ENCODE measurements at regions not wholly inside any gene's neighbourhood (a gene's known extent, or its start where the extent isn't known, plus 50 kb on each side); places are given as distances from the start of the nearest gene placed in this dataset.
A peak's percentile ranks its signal among the peaks of the same experiment; 100 is the strongest.

DNA sequence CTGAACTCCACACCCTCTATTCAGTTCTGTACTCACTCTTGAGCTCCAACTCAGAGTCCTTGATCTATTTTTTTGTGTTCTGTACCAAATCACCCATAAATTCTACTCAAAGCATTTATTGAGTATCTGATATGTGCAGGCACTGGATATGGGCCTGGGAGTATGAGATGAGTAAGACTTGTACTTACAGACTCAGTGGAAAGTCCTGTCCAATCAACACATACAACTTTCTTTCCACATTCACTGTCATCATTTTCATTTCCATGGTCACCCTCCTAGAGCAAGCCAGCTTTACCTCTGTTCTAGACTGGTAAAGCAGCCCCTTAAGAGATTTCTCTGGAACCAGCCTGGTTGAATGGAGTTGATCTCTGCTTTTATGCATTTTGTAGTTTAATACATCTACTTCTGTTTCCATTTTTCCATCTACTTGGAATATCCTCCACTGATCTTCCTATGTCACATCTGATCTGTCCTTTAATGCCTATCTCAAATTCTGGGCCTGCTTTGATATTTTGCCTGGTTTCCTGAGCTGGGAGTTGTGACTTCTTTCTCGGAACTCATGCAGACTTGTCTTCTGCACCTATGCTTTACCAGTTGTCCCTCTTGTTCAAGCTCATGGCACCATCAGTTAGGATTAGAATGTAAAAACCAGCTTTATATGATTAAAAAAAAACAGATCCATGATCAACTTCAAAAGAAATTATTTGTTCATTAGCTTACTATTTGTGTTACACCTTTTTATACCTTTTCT, 96.9 kb upstream of the GLS start:
- DNase-seq (ENCODE audit: low read depth) = no peak

DNA sequence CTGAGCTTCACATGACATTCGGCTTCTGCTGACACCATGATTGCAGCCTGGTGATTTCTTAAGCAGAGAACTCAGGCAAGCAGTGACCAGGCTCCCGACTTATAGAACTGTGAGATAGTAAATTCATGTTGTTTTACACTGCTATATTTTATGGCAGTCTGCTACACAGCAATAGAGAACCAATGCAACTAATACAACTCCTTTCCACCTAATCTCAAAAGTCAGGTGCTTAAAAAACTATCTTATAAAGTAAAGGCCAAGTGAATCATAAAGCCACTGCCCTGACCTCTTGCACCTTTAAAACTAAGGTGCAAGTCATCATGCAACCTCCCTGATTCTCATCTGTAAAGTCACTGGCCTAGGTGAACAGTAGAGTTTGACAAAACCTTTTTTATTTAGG, 95.3 kb upstream of the GLS start:
- DNase-seq (ENCODE audit: low read depth) = no peak

- no peak for DNase-seq (ENCODE audit: low read depth)
Observed at GRCh38 chr2:190786404-190787166, 94.0 kb upstream of the GLS start.

DNA sequence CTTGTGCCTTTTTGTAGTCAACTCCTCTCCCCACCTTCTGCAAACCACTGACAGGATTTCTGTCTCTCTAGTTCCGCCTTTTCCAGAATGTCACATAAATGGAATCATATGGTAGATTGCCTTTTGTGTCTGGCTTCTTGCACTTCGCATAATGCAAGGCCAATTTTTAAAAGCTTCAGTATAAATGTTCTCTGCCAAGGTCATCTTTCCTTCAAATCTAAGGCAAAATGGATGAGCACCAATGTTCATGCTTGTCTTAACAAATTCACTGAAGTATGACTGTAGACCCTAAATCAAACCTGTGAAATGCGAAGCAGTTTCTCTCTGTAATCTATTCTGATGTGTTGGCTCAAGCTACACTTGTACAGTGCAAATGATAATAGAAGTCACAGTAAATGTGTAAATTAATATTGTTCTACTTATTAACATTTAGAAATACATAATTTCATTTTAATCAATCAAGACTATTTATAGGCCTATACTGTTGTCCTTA, 92.8 kb upstream of the GLS start:
- DNase-seq (ENCODE audit: low read depth) = no peak

GRCh38 chr2:190789074-190790004, 91.3 kb upstream of the GLS start:
- DNase-seq (ENCODE audit: low read depth) = no peak

DNA sequence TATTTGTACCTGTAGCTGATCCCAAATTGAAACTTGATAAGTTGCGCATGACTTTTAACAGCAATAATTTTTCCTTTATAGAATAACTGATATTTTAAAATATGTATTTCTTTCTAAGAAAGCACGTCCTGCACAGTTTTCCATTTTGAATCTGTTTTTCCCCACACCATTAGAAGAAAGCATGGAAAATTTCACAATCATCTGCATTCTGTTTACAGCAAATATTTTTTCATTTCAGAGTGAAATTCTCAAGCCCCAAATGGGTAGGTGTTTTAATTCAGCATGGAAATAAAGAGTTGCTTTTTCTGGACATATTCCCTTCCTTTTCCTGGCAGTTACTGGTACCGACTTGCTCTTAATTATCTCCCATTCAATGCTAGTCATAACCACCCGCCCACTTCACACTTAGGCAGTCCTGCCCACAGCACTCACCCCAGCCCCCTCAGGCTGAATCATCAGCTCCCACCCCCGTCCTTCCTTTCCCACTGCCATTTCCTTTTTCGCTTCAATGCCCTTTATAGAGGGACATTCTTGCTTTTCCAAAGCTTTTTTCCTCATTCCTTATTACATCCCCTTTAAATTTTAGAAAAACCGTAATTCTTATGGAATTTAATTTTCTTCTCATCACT, 89.2 kb upstream of the GLS start:
- DNase-seq (ENCODE audit: low read depth) = peak; percentile 43

GRCh38 chr2:190791976-190792575, 88.5 kb upstream of the GLS start:
- no peak for DNase-seq (ENCODE audit: low read depth)

DNA sequence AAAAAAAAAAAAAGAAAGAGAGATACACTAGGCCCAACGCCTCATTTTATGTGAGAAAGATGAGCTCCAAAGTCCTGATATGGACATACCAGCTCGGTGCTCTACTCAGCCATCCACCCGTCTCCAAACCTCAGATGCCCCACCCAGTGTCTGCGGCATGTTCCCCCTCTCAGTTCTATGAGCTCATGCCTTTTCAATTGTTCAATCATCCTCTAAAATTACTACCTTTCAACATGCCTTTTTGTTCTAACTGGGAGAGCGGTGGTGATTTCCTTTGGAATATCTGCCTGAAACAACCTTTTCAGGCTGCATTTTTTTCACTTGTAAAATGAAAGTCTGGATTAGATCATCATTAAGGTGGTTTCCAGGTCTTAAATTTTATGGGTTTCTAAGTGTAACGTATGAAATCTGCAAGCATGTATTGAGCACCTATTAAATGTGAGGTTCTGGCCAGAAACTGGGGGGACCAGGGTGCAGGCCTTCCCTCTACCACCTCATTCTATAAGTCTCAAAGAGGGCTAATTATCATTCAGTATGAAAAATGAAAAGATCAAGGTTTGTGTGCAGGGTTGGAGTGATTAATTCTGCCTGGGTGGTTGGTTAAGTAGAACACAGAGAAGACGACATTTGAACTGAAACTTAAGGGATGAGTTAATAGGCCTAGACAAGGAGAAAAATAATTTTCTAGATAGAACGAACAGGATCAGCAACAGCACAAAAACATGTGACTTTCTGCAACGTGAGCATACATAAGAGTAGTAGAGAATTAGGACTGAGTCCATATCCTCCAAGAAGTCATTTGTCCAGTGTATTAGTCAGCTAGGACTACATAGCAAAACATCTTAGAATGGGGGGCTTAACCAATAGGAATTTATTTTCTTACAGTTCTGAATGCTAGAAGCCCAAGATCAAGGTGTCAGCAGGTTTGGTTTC, 87.4 kb upstream of the GLS start:
- no peak for DNase-seq (ENCODE audit: low read depth)

- no peak for DNase-seq (ENCODE audit: low read depth)
Observed at GRCh38 chr2:190794377-190794776, 86.2 kb upstream of the GLS start.

- no peak for DNase-seq (ENCODE audit: low read depth)
Observed at GRCh38 chr2:190794790-190795189, 85.8 kb upstream of the GLS start.

DNA sequence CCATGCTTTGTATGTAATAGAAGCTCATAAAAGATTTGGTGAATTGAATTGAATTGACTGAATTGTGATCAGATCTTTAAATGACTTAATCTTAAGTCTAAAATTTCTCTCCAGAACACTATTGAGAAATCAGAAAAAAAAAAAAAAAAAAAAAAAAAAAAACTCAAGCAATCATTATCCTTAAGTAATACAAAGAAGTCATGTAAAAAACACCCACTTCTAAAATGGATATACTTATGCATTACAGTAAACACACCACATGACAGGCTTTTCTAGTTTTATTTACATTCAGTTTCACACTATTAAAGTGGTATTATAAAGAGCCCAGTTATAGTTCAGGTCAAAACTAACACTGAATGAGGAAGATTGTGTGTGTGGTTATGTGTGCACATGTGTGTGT, 84.9 kb upstream of the GLS start:
- no peak for DNase-seq (ENCODE audit: low read depth)

DNA sequence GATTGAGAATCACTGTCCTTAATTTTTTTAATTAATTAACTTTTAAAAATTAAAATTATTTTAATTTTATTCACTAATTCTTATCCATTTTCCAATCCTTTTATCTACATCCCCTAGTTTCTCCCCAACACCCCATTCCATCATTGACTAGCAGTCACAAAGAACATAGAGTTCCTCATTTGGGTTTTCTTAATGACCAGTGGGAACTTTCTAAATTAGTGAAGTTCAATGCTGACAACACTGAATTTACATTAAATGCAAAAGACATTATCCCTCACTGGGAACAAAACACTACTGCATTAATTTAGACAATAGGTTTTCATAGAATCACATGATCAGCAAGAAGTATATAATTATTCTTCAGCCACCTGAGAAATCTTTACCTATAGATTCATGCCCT, 80.6 kb upstream of the GLS start:
- DNase-seq (ENCODE audit: low read depth) = no peak

GRCh38 chr2:190800528-190800927, 80.1 kb upstream of the GLS start:
- DNase-seq (ENCODE audit: low read depth) = no peak

- no peak for DNase-seq (ENCODE audit: low read depth)
Observed at GRCh38 chr2:190802129-190802528, 78.5 kb upstream of the GLS start.

DNA sequence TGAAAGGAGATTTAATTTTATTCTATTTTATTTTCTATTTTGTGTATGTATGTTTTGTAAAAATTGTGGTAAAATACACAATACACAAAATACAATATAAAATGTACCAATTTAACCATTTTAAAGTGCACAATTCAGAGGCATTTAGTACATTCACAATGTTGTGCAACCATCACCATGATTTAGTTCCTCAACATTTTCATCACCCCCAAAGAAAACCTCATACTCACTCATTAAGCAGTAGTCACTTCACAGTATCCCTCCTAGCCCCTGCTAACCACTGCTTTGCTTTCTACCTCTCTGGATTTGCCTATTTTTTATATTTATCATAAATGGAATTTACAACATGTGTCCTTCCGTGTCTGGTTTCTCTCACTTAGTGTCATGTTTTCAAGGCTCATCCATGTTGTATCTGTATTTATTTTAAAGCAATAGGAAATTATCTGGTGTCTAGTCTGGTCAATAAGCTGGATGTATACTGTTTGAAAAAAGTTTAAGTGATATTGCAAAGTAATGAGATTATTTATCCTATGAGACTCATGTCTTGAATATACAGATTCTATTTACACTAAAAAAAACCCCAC, 77.9 kb upstream of the GLS start:
- DNase-seq (ENCODE audit: low read depth) = no peak

DNA sequence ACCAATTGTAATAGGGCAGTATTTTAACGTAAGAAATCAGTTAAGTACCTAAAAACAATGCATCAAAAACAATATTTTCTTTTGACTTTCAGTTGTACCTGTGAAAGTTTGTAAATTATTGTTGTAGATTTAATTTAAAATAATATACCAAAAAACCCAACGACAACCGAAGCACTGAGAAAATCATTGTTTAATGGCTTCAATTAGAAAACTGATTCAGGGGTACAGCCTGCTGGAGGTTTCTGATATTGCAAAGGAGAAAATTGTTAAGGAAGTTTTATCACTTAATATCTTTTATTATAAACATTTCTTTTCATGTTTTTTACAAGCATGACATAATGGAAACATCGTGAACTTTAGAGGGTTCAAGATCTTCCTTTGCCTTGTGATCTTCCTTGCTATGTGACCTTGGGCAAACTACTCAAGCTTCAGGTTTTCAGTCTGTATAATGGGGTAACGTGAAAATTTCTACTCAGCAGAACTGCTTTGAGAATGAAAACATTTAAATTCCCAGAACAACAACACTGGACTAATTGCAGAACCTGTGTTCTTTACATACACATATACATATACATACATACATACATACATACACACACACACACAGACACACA, 76.3 kb upstream of the GLS start:
- peak; percentile 7 for DNase-seq (ENCODE audit: low read depth)

- DNase-seq (ENCODE audit: low read depth) = no peak
Observed at GRCh38 chr2:190805126-190805525, 75.5 kb upstream of the GLS start.

DNA sequence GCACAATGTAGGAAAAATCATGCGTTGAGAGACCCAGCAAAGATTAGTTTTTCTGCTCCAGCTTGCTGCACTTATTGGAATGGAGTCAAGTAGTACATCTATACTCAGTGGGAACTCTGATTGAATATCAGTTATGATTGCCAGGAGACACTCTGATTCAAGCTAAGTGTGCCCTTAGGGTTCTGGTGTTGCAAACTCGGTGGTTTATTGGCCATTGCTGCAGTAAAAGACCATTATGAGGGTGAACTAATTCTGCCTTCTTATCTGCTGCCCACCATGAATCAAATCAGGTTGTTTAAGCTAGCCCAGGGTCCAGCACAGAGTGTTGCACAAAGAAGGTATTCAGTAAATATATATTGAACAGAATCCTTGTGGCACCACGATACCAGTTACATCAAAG, 74.8 kb upstream of the GLS start:
- peak; percentile 26 for DNase-seq (ENCODE audit: low read depth)

- no peak for DNase-seq (ENCODE audit: low read depth)
Observed at GRCh38 chr2:190807886-190808285, 72.7 kb upstream of the GLS start.
